K562 (cell line): ENCODE measurements at regions not wholly inside any gene's neighbourhood (a gene's known extent, or its start where the extent isn't known, plus 50 kb on each side); places are given as distances from the start of the nearest gene placed in this dataset.

Source experiments
- ATAC-seq: fragments of 200-7000 bp; cut with Tn5 transposase; 3 replicates; pipeline ENCODE4 v1.9.1; 2020; ENCODE audit warnings: moderate library complexity
- BruUV-seq: library from RNA; stranded (reverse); fragments of 400-500 nt; replicated peaks from 2 replicates; lab custom pipeline; 2021; lab: Mats Ljungman, UMichigan
- CTCF ChIA-PET: fragments of 300-600 bp; formaldehyde crosslinking; extraction: SDS; loops from one replicate; lab custom pipeline; 2021; ENCODE audit warnings: low intra/inter-chr PET ratio; lab: Yijun Ruan, JAX
- POLR2A ChIA-PET: fragments of 300-600, 350-650 bp; sonication (Branson Sonifier 250); formaldehyde crosslinking; extraction: SDS; loops from one replicate; lab custom pipeline; 2021; ENCODE audit warnings: antibody characterized with exemption, inconsistent platforms; lab: Yijun Ruan, JAX
- DNase-seq, 4 experiments: peaks; one replicate each; pipeline versions ENCODE4 v3.0.0 to v3.0.0-alpha.2; 2011 to 2018; ENCODE audit warnings: low spot score in 3 of 4, mixed read lengths in 3 of 4; ENCODE audit errors: extremely low read depth in 1 of 4
- FAIRE-seq: peaks from 2 replicates; lab custom pipeline; 2011; peaks lifted over from hg19 to GRCh38; lab: Jason Lieb, UNC
- H2AFZ ChIP-seq: 2 replicates; pipeline ENCODE4 v1.6.0; 2011; ENCODE audit warnings: low read depth, low read length, control low read depth, inconsistent platforms
- H3K27ac ChIP-seq: fragments of 200-600 bp; 3 replicates; pipeline ENCODE4 v1.8.0; 2011; ENCODE audit warnings: low read depth, mild to moderate bottlenecking, control low read depth, inconsistent platforms, low read length, moderate library complexity, mixed read lengths; ENCODE audit errors: extremely low read depth
- H3K27me3 ChIP-seq, 2 experiments: fragments of 300-600 bp in 1 of 2; 2 replicates in 1 of 2; 3 replicates in 1 of 2; pipeline versions ENCODE4 v1.6.0 to v1.8.0; 2011; ENCODE audit warnings: inconsistent platforms in 2 of 2, low read length in 2 of 2, mild to moderate bottlenecking in 1 of 2, mixed read lengths in 1 of 2, moderate library complexity in 1 of 2; ENCODE audit not compliant: control insufficient read depth in 2 of 2, insufficient read depth in 2 of 2
- H3K36me3 ChIP-seq: fragments of 300-600 bp; 3 replicates; pipeline ENCODE4 v1.8.0; 2011; ENCODE audit warnings: mild to moderate bottlenecking, low read length, inconsistent platforms; ENCODE audit not compliant: control insufficient read depth, insufficient read depth
- H3K4me1 ChIP-seq, 2 experiments: fragments of 200-600 bp in 1 of 2; replicated peaks in 1 of 2; 2 replicates in 1 of 2; 3 replicates in 1 of 2; pipeline versions ENCODE4 v1.5.1 to v1.8.0; 2011; ENCODE audit warnings: inconsistent platforms in 2 of 2, low read length in 2 of 2, mild to moderate bottlenecking in 1 of 2, mixed read lengths in 1 of 2, moderate library complexity in 1 of 2; ENCODE audit not compliant: control insufficient read depth in 2 of 2, insufficient read depth in 2 of 2
- H3K4me2 ChIP-seq: 2 replicates; pipeline ENCODE4 v1.6.1; 2011; ENCODE audit warnings: low read length, control low read depth, inconsistent platforms, mixed read lengths; ENCODE audit not compliant: insufficient read depth
- H3K4me3 ChIP-seq: fragments of 200-600 bp; sonication (generic), shearing (Covaris generic); 2 replicates; pipeline ENCODE4 v1.5.1; 2016; ENCODE audit warnings: control low read depth, inconsistent platforms
- H3K79me2 ChIP-seq: fragments of 200-600 bp; 3 replicates; pipeline ENCODE4 v1.8.0; 2011; ENCODE audit warnings: low read length, inconsistent platforms; ENCODE audit not compliant: control insufficient read depth, insufficient read depth
- H3K9ac ChIP-seq, 2 experiments: 2 replicates each; pipeline versions ENCODE4 v1.6.0 to v1.6.1; 2011; ENCODE audit warnings: low read depth in 2 of 2, low read length in 2 of 2, control low read depth in 1 of 2, inconsistent platforms in 1 of 2, mild to moderate bottlenecking in 1 of 2, mixed read lengths in 1 of 2; ENCODE audit not compliant: insufficient read depth in 1 of 2
- H3K9me1 ChIP-seq: one replicate; pipeline ENCODE4 v1.6.0; 2011; ENCODE audit warnings: inconsistent platforms, mild to moderate bottlenecking, low read length, moderate library complexity; ENCODE audit not compliant: control insufficient read depth, insufficient read depth
- H3K9me3 ChIP-seq: replicated peaks from 2 replicates; pipeline ENCODE4 v1.5.1; 2011; ENCODE audit warnings: low read depth, low read length, inconsistent platforms; ENCODE audit not compliant: control insufficient read depth, insufficient read depth
- H4K20me1 ChIP-seq: replicated peaks from 2 replicates; pipeline ENCODE4 v1.6.1; 2011; ENCODE audit warnings: low read length, inconsistent platforms, mixed read lengths; ENCODE audit not compliant: control insufficient read depth, insufficient read depth
- ATF1 ChIP-seq, 2 experiments: fragments of 450-650 bp in 1 of 2; IDR thresholded peaks; 2 replicates each; pipeline ENCODE4 v1.6.1; 2016; ENCODE audit warnings: missing compliant biosample characterization in 1 of 2, missing genetic modification characterization in 1 of 2
- CXXC5 ChIP-seq: fragments of 250-450 bp; sonication (Bioruptor Pico); IDR thresholded peaks from 2 replicates; pipeline ENCODE4 v1.8.0; 2022; ENCODE audit warnings: inconsistent platforms, mild to moderate bottlenecking, moderate library complexity
- E2F3 ChIP-seq: fragments of 250-450 bp; sonication (Bioruptor Pico); IDR thresholded peaks from 2 replicates; pipeline ENCODE4 v1.4.0; 2020; ENCODE audit warnings: mild to moderate bottlenecking
- ESRRB ChIP-seq: fragments of 250-450 bp; sonication (Bioruptor Pico); IDR thresholded peaks from 2 replicates; pipeline ENCODE4 v1.5.0; 2020; ENCODE audit warnings: mild to moderate bottlenecking, moderate library complexity, borderline replicate concordance
- HNRNPUL1 ChIP-seq: fragments of 200-400 bp; formaldehyde crosslinking; IDR thresholded peaks from 2 replicates; pipeline ENCODE4 v1.6.1; 2017; ENCODE audit warnings: low read length
- MNT ChIP-seq, 2 experiments: fragments of 450-650 bp; conservative IDR thresholded peaks; 2 replicates each; pipeline ENCODE4 v1.6.1; 2017; ENCODE audit warnings: mild to moderate bottlenecking in 2 of 2, moderate library complexity in 2 of 2
- MTA2 ChIP-seq: fragments of 450-650 bp; IDR thresholded peaks from 2 replicates; pipeline ENCODE4 v1.6.1; 2016; ENCODE audit warnings: low read depth
- MXI1 ChIP-seq: IDR thresholded peaks from 2 replicates; pipeline ENCODE4 v1.6.1; 2011; ENCODE audit warnings: low read depth, mild to moderate bottlenecking, improper control_type of control experiment, low read length
- NCOA4 ChIP-seq: fragments of 450-650 bp; IDR thresholded peaks from 2 replicates; pipeline ENCODE4 v1.6.1; 2018; ENCODE audit warnings: mild to moderate bottlenecking; ENCODE audit not compliant: partially characterized antibody
- NCOA6 ChIP-seq: fragments of 450-650 bp; IDR thresholded peaks from 2 replicates; pipeline ENCODE4 v1.6.1; 2017; ENCODE audit warnings: mild to moderate bottlenecking
- NELFE ChIP-seq: IDR thresholded peaks from 2 replicates; pipeline ENCODE4 v1.6.1; 2011; ENCODE audit warnings: mild to moderate bottlenecking; ENCODE audit not compliant: insufficient read depth, insufficient read length
- PRMT5 ChIP-seq: sonication (generic); formaldehyde crosslinking; IDR thresholded peaks from 2 replicates; pipeline ENCODE4 v1.5.0; 2020; ENCODE audit warnings: missing genetic modification reagents
- PRPF4 ChIP-seq: fragments of 200-400 bp; formaldehyde crosslinking; IDR thresholded peaks from one replicate; pipeline ENCODE4 v1.6.1; 2017; ENCODE audit warnings: low read length, low read depth, mild to moderate bottlenecking; ENCODE audit not compliant: insufficient read depth, poor library complexity, severe bottlenecking
- PTRF ChIP-seq: fragments of 450-650 bp; IDR thresholded peaks from 2 replicates; pipeline ENCODE4 v1.6.1; 2016; ENCODE audit warnings: mild to moderate bottlenecking, missing genetic modification characterization, missing compliant biosample characterization
- RAD51 ChIP-seq: fragments of 450-650 bp; IDR thresholded peaks from 2 replicates; pipeline ENCODE4 v1.7.1; 2016; ENCODE audit warnings: low read depth, mild to moderate bottlenecking, borderline replicate concordance
- RBFOX2 ChIP-seq: fragments of 200-400 bp; formaldehyde crosslinking; IDR thresholded peaks from 2 replicates; pipeline ENCODE4 v1.6.1; 2017; ENCODE audit warnings: low read depth, mild to moderate bottlenecking, low read length, moderate library complexity
- RBM39 ChIP-seq: fragments of 200-400 bp; formaldehyde crosslinking; optimal IDR thresholded peaks from 2 replicates; pipeline ENCODE3; 2018; ENCODE audit warnings: low read depth, low read length
- SMARCA4 ChIP-seq: fragments of 450-650 bp; IDR thresholded peaks from 2 replicates; pipeline ENCODE4 v1.6.1; 2016
- STAG1 ChIP-seq: sonication (generic); formaldehyde crosslinking; IDR thresholded peaks from 2 replicates; pipeline ENCODE4 v1.5.0; 2020; ENCODE audit warnings: missing genetic modification reagents, borderline replicate concordance
- TRIM24 ChIP-seq, 2 experiments: fragments of 450-650 bp; IDR thresholded peaks; 2 replicates each; pipeline ENCODE4 v1.6.1; 2016
- TSC22D4 ChIP-seq: fragments of 450-650 bp; IDR thresholded peaks from 2 replicates; pipeline ENCODE4 v1.6.1; 2016; ENCODE audit warnings: missing genetic modification characterization, missing biosample characterization, control low read depth
- ZNF311 ChIP-seq: fragments of 250-450 bp; sonication (Bioruptor Pico); IDR thresholded peaks from 2 replicates; pipeline ENCODE4 v1.4.0; 2020; ENCODE audit warnings: mild to moderate bottlenecking, moderate library complexity
- ZNF589 ChIP-seq: fragments of 200-800 bp; sonication (Bioruptor generic); IDR thresholded peaks from 2 replicates; pipeline ENCODE4 v1.6.1; 2016; ENCODE audit warnings: low read depth, missing genetic modification characterization, missing compliant biosample characterization
- ZSCAN29 ChIP-seq: fragments of 450-650 bp; IDR thresholded peaks from 2 replicates; pipeline ENCODE4 v1.6.1; 2017
- WGBS: fragments of 100-300 bp; shearing (Covaris generic); methylation state at CpG from one replicate; pipeline ENCODE4 v1.1.6; 2016; ENCODE audit warnings: low coverage, mixed read lengths; ENCODE audit not compliant: insufficient coverage; ENCODE audit errors: missing lambda C conversion rate; 5-methylcytosine and 5-hydroxymethylcytosine counted together
- in situ Hi-C: fragments of 300-500 bp; cut with MboI; formaldehyde crosslinking; loops from 4 replicates; pipeline ENCODE4 v1.15.0; 2018; ENCODE audit warnings: inconsistent platforms, mixed read lengths
- intact Hi-C: fragments of 100-400 bp; cut with micrococcal nuclease; formaldehyde crosslinking; loops from 2 replicates; pipeline ENCODE4 v1.14.2; 2022
- TF ChIP-seq, protein P1 (sequence below): sonication (generic); formaldehyde crosslinking; IDR thresholded peaks from 2 replicates; pipeline ENCODE4 v1.8.1; 2023; ENCODE audit warnings: mild to moderate bottlenecking, missing genetic modification reagents, moderate library complexity

GRCh38 chr22:48099251-48099650 is 1336.8 kb downstream of the TBC1D22A start (continued):
- TF ChIP-seq MNT (conservative IDR thresholded peaks at IDR 0.05), result no peak
- no peak for TF ChIP-seq E2F3
- TF ChIP-seq RBFOX2, result no peak
- TF ChIP-seq HNRNPUL1, result no peak
- no peak for TF ChIP-seq PTRF
- no peak for TF ChIP-seq CXXC5
- TF ChIP-seq RAD51, result no peak
- TF ChIP-seq TRIM24 (IDR thresholded peaks at IDR 0.05), result no peak

DNA sequence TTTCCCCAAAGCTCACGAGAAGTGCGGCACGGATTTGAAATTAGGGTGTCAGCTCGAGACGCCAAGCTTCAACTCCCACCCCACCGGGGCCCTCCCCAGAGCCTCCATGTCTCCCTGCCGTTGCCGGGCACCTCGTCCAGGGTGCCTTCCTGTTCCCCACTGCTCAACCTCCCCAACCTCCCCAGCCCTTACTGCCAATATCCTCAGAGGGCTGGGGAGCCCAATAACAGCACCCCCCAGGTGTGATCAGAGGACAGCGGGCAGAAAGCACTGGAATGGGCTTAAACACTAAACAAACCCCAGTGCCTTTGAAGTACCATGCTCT is 1336.4 kb downstream of the TBC1D22A start:
- FAIRE-seq (no peak), DNase-seq (no peak), ATAC-seq (no peak)
- intact Hi-C loops (no loop called here), in situ Hi-C loops (no loop called here)
- Histone ChIP-seq H3K9me1 (no peaks in the 10 kb centered on the region), H4K20me1 (no peaks in the 10 kb centered on the region), H3K9me3 (no peaks in the 10 kb centered on the region), H3K4me3 (no peak overlapping the region), H3K27me3 (peaks cover 0 to 7% of the 10 kb centered on the region in 2 experiments; a peak in 1 of 5 replicates), H3K4me1 (no peaks in the 10 kb centered on the region), H3K36me3 (no peaks in the 10 kb centered on the region), H3K27ac (no peak overlapping the region), H2AFZ (no peak overlapping the region), H3K9ac (no peak overlapping the region), H3K4me2 (no peak overlapping the region), H3K79me2 (no peaks in the 10 kb centered on the region)
- 0% methylated on average over 1 of the region's 10 CpGs for WGBS
- no TSS peak for BruUV-seq
- CTCF ChIA-PET, result no interaction called here
- POLR2A ChIA-PET, result no interaction called here
- TF ChIP-seq STAG1 (CRISPR knock-in tag), result no peak
- no peak for TF ChIP-seq PRMT5
- TF ChIP-seq SMARCA4, result no peak
- TF ChIP-seq ZNF589 (CRISPR knock-in tag), result no peak
- no peak for TF ChIP-seq ZNF311 (CRISPR knock-in tag)
- TF ChIP-seq NELFE, result no peak
- no peak for TF ChIP-seq TSC22D4 (tag)
- TF ChIP-seq NCOA4, result no peak
- TF ChIP-seq ATF1 (CRISPR knock-in tag; IDR thresholded peaks at IDR 0.05), result no peak
- no peak for TF ChIP-seq ATF1 (tag; IDR thresholded peaks at IDR 0.05)
- no peak for TF ChIP-seq RBM39
- no peak for TF ChIP-seq ESRRB (CRISPR knock-in tag)
- no peak for TF ChIP-seq MTA2
- no peak for TF ChIP-seq NCOA6
- no peak for TF ChIP-seq PRPF4
- TF ChIP-seq ZSCAN29, result no peak
- TF ChIP-seq, protein P1, sequence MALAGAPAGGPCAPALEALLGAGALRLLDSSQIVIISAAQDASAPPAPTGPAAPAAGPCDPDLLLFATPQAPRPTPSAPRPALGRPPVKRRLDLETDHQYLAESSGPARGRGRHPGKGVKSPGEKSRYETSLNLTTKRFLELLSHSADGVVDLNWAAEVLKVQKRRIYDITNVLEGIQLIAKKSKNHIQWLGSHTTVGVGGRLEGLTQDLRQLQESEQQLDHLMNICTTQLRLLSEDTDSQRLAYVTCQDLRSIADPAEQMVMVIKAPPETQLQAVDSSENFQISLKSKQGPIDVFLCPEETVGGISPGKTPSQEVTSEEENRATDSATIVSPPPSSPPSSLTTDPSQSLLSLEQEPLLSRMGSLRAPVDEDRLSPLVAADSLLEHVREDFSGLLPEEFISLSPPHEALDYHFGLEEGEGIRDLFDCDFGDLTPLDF (CRISPR knock-in tag), result no peak
- no peak for TF ChIP-seq MXI1
